ENCODE measurements at regions not wholly inside any gene's neighbourhood (a gene's known extent, or its start where the extent isn't known, plus 50 kb on each side); places are given as distances from the start of the nearest gene placed in this dataset.

DNA sequence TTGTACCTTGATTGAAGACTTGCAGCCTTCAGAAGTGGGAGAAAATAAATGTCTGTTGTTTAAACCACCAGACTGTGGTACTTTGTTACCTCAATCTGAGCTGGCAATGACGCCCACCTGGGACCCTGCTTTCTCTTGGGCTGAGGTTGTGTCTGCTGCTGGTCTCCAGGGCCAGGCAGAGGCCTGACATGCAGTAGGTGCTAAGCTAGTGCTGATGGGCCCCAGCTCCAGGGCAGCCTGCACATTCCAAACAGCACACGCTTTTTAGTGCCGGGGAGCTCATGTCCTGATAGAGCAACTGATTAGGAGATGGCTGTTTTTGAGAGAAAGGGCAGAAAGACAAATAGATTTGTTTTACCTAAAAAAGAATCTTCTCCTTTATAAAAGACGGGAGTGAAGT is 664.0 kb upstream of the HS6ST1 start:
- Histone ChIP-seq H3K27me3 (ENCODE audit: control insufficient read depth, insufficient read depth, low read length) (no peaks in the 10 kb centered on the region), H3K79me2 (ENCODE audit: control insufficient read depth, insufficient read depth, low read length) (no peaks in the 10 kb centered on the region), H2AFZ (ENCODE audit: low read length) (no peak overlapping the region), H3K4me2 (ENCODE audit: extremely low read depth, insufficient read depth, low read length) (no peak overlapping the region), H3K36me3 (ENCODE audit: control insufficient read depth, insufficient read depth, low read length) (no peaks in the 10 kb centered on the region), H3K9ac (ENCODE audit: insufficient read depth, low read length) (no peak overlapping the region), H4K20me1 (ENCODE audit: control insufficient read depth, extremely low read depth, insufficient read depth, low read length) (no peaks in the 10 kb centered on the region), H3K4me3 (replicated peaks in 1 of 4; ENCODE audit: control extremely low read depth in 1 of 4, insufficient read depth in 1 of 4, low read depth in 3 of 4, low read length in 4 of 4) (no peak overlapping the region), H3K4me1 (ENCODE audit: control insufficient read depth, extremely low read depth, insufficient read depth, low read length) (no peaks in the 10 kb centered on the region), H3K27ac (ENCODE audit: insufficient read depth, low read length) (no peak overlapping the region), H3K9me3 (ENCODE audit: control insufficient read depth, insufficient read depth, low read depth, low read length) (no peaks in the 10 kb centered on the region)
- DNase-seq (ENCODE audit: low read depth in 2 of 2) = no peak
- no peak for TF ChIP-seq EZH2 (IDR thresholded peaks at IDR 0.05; ENCODE audit: low read length, missing control alignments)
- TF ChIP-seq, protein P1, sequence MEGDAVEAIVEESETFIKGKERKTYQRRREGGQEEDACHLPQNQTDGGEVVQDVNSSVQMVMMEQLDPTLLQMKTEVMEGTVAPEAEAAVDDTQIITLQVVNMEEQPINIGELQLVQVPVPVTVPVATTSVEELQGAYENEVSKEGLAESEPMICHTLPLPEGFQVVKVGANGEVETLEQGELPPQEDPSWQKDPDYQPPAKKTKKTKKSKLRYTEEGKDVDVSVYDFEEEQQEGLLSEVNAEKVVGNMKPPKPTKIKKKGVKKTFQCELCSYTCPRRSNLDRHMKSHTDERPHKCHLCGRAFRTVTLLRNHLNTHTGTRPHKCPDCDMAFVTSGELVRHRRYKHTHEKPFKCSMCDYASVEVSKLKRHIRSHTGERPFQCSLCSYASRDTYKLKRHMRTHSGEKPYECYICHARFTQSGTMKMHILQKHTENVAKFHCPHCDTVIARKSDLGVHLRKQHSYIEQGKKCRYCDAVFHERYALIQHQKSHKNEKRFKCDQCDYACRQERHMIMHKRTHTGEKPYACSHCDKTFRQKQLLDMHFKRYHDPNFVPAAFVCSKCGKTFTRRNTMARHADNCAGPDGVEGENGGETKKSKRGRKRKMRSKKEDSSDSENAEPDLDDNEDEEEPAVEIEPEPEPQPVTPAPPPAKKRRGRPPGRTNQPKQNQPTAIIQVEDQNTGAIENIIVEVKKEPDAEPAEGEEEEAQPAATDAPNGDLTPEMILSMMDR (conservative IDR thresholded peaks at IDR 0.05 in 1 of 2, IDR thresholded peaks at IDR 0.05 in 1 of 2; ENCODE audit: low read depth in 1 of 2, low read length in 2 of 2) = no peak

DNA sequence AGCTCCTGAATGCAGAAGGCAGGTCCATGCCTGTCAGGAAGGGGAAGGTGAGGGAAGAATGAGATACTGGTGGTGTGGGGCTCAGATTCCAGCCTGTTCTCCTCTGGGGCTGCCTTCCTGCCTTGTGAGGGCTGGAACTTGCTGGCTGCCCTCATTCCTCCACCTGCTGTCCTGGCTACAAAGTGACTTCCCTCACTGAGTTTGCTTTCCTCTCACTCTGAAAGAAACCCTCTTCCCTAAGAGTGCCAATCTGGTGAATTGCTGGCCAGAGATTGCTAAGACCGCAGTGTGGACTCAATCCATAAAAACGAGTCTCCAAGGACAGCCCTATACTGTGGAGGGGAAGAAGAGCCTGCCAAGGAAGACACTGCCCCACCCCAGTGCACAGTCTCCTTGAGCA is 664.4 kb upstream of the HS6ST1 start:
- Histone ChIP-seq H3K4me2 (ENCODE audit: extremely low read depth, insufficient read depth, low read length) (no peak overlapping the region), H3K4me3 (replicated peaks in 1 of 4; ENCODE audit: control extremely low read depth in 1 of 4, insufficient read depth in 1 of 4, low read depth in 3 of 4, low read length in 4 of 4) (no peak overlapping the region), H3K27ac (ENCODE audit: insufficient read depth, low read length) (no peak overlapping the region), H3K9ac (ENCODE audit: insufficient read depth, low read length) (no peak overlapping the region), H3K27me3 (ENCODE audit: control insufficient read depth, insufficient read depth, low read length) (no peaks in the 10 kb centered on the region), H2AFZ (ENCODE audit: low read length) (no peak overlapping the region), H4K20me1 (ENCODE audit: control insufficient read depth, extremely low read depth, insufficient read depth, low read length) (no peaks in the 10 kb centered on the region), H3K79me2 (ENCODE audit: control insufficient read depth, insufficient read depth, low read length) (no peaks in the 10 kb centered on the region), H3K9me3 (ENCODE audit: control insufficient read depth, insufficient read depth, low read depth, low read length) (no peaks in the 10 kb centered on the region), H3K4me1 (ENCODE audit: control insufficient read depth, extremely low read depth, insufficient read depth, low read length) (no peaks in the 10 kb centered on the region), H3K36me3 (ENCODE audit: control insufficient read depth, insufficient read depth, low read length) (no peaks in the 10 kb centered on the region)
- no peak for TF ChIP-seq EZH2 (IDR thresholded peaks at IDR 0.05; ENCODE audit: low read length, missing control alignments)
- TF ChIP-seq, protein P1 (conservative IDR thresholded peaks at IDR 0.05 in 1 of 2, IDR thresholded peaks at IDR 0.05 in 1 of 2; ENCODE audit: low read depth in 1 of 2, low read length in 2 of 2) = no peak
- DNase-seq (ENCODE audit: low read depth in 2 of 2) = no peak

DNA sequence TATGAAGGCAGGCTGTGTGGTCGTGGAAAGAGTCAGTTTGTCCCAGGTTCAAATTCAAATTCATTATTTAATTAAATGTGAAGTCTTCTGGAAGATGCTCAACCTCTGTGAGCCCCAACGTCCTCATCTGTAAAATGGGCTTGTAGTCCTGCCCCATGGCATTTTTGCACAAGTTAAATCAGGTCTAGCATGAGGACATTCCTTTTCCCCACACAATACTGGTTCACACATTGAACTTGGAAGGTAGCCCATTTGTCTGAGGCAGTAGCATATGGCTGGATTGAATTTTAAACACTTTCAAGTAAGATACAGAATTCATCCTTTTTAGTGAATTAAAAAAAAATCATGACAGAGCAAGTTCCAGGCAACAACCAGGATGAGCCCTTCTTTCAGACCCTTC is 665.4 kb upstream of the HS6ST1 start:
- no peak overlapping the region for H2AFZ ChIP-seq (ENCODE audit: low read length)
- H3K4me1 ChIP-seq (ENCODE audit: control insufficient read depth, extremely low read depth, insufficient read depth, low read length) = no peaks in the 10 kb centered on the region
- no peaks in the 10 kb centered on the region for H3K27me3 ChIP-seq (ENCODE audit: control insufficient read depth, insufficient read depth, low read length)
- H3K79me2 ChIP-seq (ENCODE audit: control insufficient read depth, insufficient read depth, low read length) = no peaks in the 10 kb centered on the region
- no peaks in the 10 kb centered on the region for H4K20me1 ChIP-seq (ENCODE audit: control insufficient read depth, extremely low read depth, insufficient read depth, low read length)
- TF ChIP-seq, protein P1 (conservative IDR thresholded peaks at IDR 0.05 in 1 of 2, IDR thresholded peaks at IDR 0.05 in 1 of 2; ENCODE audit: low read depth in 1 of 2, low read length in 2 of 2) = no peak
- TF ChIP-seq EZH2 (IDR thresholded peaks at IDR 0.05; ENCODE audit: low read length, missing control alignments) = no peak
- H3K9me3 ChIP-seq (ENCODE audit: control insufficient read depth, insufficient read depth, low read depth, low read length) = no peaks in the 10 kb centered on the region
- no peaks in the 10 kb centered on the region for H3K36me3 ChIP-seq (ENCODE audit: control insufficient read depth, insufficient read depth, low read length)
- DNase-seq (ENCODE audit: low read depth in 2 of 2) = peak in 1 of 2 donors; percentile 1
- no peak overlapping the region for H3K4me3 ChIP-seq (replicated peaks in 1 of 4; ENCODE audit: control extremely low read depth in 1 of 4, insufficient read depth in 1 of 4, low read depth in 3 of 4, low read length in 4 of 4)
- H3K4me2 ChIP-seq (ENCODE audit: extremely low read depth, insufficient read depth, low read length) = no peak overlapping the region
- H3K9ac ChIP-seq (ENCODE audit: insufficient read depth, low read length) = no peak overlapping the region
- H3K27ac ChIP-seq (ENCODE audit: insufficient read depth, low read length) = no peak overlapping the region
